WTC11 (cell line): ENCODE measurements at regions not wholly inside any gene's neighbourhood (a gene's known extent, or its start where the extent isn't known, plus 50 kb on each side); places are given as distances from the start of the nearest gene placed in this dataset.

ENCODE experiments used
- ATAC-seq: fragments of 200-7000 bp; cut with Tn5 transposase; 2 replicates; pipeline ENCODE4 v1.10.0; 2021; ENCODE audit warnings: mild to moderate bottlenecking, moderate library complexity
- CTCF ChIA-PET: fragments of 300-600 bp; sonication (Branson Sonifier 250); formaldehyde crosslinking; loops from one replicate; lab custom pipeline; 2021; ENCODE audit warnings: antibody characterized with exemption; lab: Charles Lee
- POLR2A ChIA-PET: fragments of 350-600 bp; sonication (Branson Sonifier 250); formaldehyde crosslinking; loops from one replicate; lab custom pipeline; 2021; ENCODE audit warnings: antibody characterized with exemption; lab: Charles Lee
- DNase-seq: peaks from one replicate; pipeline ENCODE4 v3.0.0; 2021; ENCODE audit warnings: low spot score
- H3K27ac Mint-ChIP-seq: 2 replicates; pipeline ENCODE4 v1.8.0; 2021; ENCODE audit warnings: mixed read lengths
- H3K27me3 Mint-ChIP-seq: 2 replicates; pipeline ENCODE4 v1.8.0; 2021; ENCODE audit warnings: low read depth, mild to moderate bottlenecking, moderate library complexity, mixed read lengths
- H3K36me3 Mint-ChIP-seq: 2 replicates; pipeline ENCODE4 v1.8.0; 2021; ENCODE audit warnings: mixed read lengths
- H3K4me1 Mint-ChIP-seq: 2 replicates; pipeline ENCODE4 v1.8.0; 2022; ENCODE audit warnings: mixed read lengths
- H3K4me3 Mint-ChIP-seq: 2 replicates; pipeline ENCODE4 v1.8.0; 2021; ENCODE audit warnings: mild to moderate bottlenecking, moderate library complexity, mixed read lengths
- H3K9me3 Mint-ChIP-seq: 2 replicates; pipeline ENCODE4 v1.8.0; 2021; ENCODE audit warnings: mixed read lengths
- ATF1 ChIP-seq: sonication (generic); formaldehyde crosslinking; IDR thresholded peaks from 2 replicates; pipeline ENCODE4 v1.8.1; 2023; ENCODE audit warnings: mild to moderate bottlenecking, moderate library complexity, missing genetic modification reagents
- ESRRA ChIP-seq: sonication (generic); formaldehyde crosslinking; IDR thresholded peaks from 2 replicates; pipeline ENCODE4 v1.8.1; 2022; ENCODE audit warnings: mild to moderate bottlenecking, missing genetic modification reagents, borderline replicate concordance
- FOXJ3 ChIP-seq: sonication (generic); formaldehyde crosslinking; IDR thresholded peaks from 2 replicates; pipeline ENCODE4 v1.9.0; 2021; ENCODE audit warnings: missing genetic modification reagents, mild to moderate bottlenecking, borderline replicate concordance
- GTF2I ChIP-seq: fragments of 250-450 bp; sonication (Bioruptor Pico); conservative IDR thresholded peaks from 2 replicates; pipeline ENCODE4 v1.4.0; 2021; ENCODE audit warnings: mild to moderate bottlenecking
- NFATC4 ChIP-seq: fragments of 250-450 bp; sonication (Bioruptor Pico); IDR thresholded peaks from 2 replicates; pipeline ENCODE4 v1.9.0; 2021; ENCODE audit warnings: mild to moderate bottlenecking
- NFE2L1 ChIP-seq: sonication (generic); formaldehyde crosslinking; IDR thresholded peaks from 2 replicates; pipeline ENCODE4 v1.8.1; 2023; ENCODE audit warnings: missing genetic modification reagents
- NR1H2 ChIP-seq: sonication (generic); formaldehyde crosslinking; IDR thresholded peaks from 2 replicates; pipeline ENCODE4 v1.9.0; 2021; ENCODE audit warnings: mild to moderate bottlenecking, moderate library complexity, missing genetic modification reagents
- NR3C1 ChIP-seq: sonication (generic); formaldehyde crosslinking; conservative IDR thresholded peaks from 2 replicates; pipeline ENCODE4 v1.8.1; 2023; ENCODE audit warnings: low read depth, mild to moderate bottlenecking, missing genetic modification reagents
- SOX15 ChIP-seq: fragments of 250-450 bp; sonication (Bioruptor Pico); IDR thresholded peaks from 2 replicates; pipeline ENCODE4 v1.9.0; 2021; ENCODE audit warnings: mild to moderate bottlenecking
- SP1 ChIP-seq: sonication (generic); formaldehyde crosslinking; conservative IDR thresholded peaks from 2 replicates; pipeline ENCODE4 v1.8.1; 2022; ENCODE audit warnings: missing genetic modification reagents
- TCF7 ChIP-seq: sonication (generic); formaldehyde crosslinking; IDR thresholded peaks from 2 replicates; pipeline ENCODE4 v1.8.0; 2022; ENCODE audit warnings: mild to moderate bottlenecking, low read depth, missing genetic modification reagents, moderate library complexity
- TEAD1 ChIP-seq: sonication (generic); formaldehyde crosslinking; IDR thresholded peaks from 2 replicates; pipeline ENCODE4 v1.8.0; 2022; ENCODE audit warnings: mild to moderate bottlenecking, missing genetic modification reagents
- ZNF121 ChIP-seq: sonication (generic); formaldehyde crosslinking; IDR thresholded peaks from 2 replicates; pipeline ENCODE4 v1.8.0; 2023; ENCODE audit warnings: missing genetic modification reagents
- ZNF138 ChIP-seq: sonication (generic); formaldehyde crosslinking; conservative IDR thresholded peaks from 2 replicates; pipeline ENCODE4 v1.8.1; 2022; ENCODE audit warnings: mild to moderate bottlenecking, moderate library complexity, missing genetic modification reagents
- ZNF219 ChIP-seq: sonication (generic); formaldehyde crosslinking; IDR thresholded peaks from 2 replicates; pipeline ENCODE4 v1.8.0; 2023; ENCODE audit warnings: missing genetic modification reagents, mild to moderate bottlenecking, borderline replicate concordance
- ZNF423 ChIP-seq: fragments of 250-450 bp; sonication (Bioruptor Pico); IDR thresholded peaks from 2 replicates; pipeline ENCODE4 v2.1.2; 2022; ENCODE audit warnings: mild to moderate bottlenecking, moderate library complexity
- TF ChIP-seq, protein P1 (sequence below): fragments of 250-450 bp; sonication (Bioruptor Pico); IDR thresholded peaks from 2 replicates; pipeline ENCODE4 v1.9.0; 2021; ENCODE audit warnings: mild to moderate bottlenecking
- TF ChIP-seq, protein P2 (sequence below): sonication (generic); formaldehyde crosslinking; conservative IDR thresholded peaks from 2 replicates; pipeline ENCODE4 v1.8.1; 2022; ENCODE audit warnings: mild to moderate bottlenecking, missing genetic modification reagents
- TF ChIP-seq, protein P3 (sequence below): sonication (generic); formaldehyde crosslinking; IDR thresholded peaks from 2 replicates; pipeline ENCODE4 v1.8.1; 2023; ENCODE audit warnings: mild to moderate bottlenecking, missing genetic modification reagents
- TF ChIP-seq, protein P4 (sequence below): fragments of 250-450 bp; sonication (Bioruptor Pico); IDR thresholded peaks from 2 replicates; pipeline ENCODE4 v1.8.0; 2021; ENCODE audit warnings: mild to moderate bottlenecking
- TF ChIP-seq, protein P5 (sequence below): fragments of 200-600 bp; IDR thresholded peaks from 2 replicates; pipeline ENCODE4 v1.8.0; 2022; ENCODE audit warnings: antibody characterized with exemption
- TF ChIP-seq, protein P6 (sequence below): sonication (generic); formaldehyde crosslinking; IDR thresholded peaks from 2 replicates; pipeline ENCODE4 v1.8.0; 2022; ENCODE audit warnings: mild to moderate bottlenecking, missing genetic modification reagents
- TF ChIP-seq, protein P7 (sequence below): sonication (generic); formaldehyde crosslinking; IDR thresholded peaks from 2 replicates; pipeline ENCODE4 v1.8.0; 2023; ENCODE audit warnings: missing genetic modification reagents
- TF ChIP-seq, protein P8 (sequence below): sonication (generic); formaldehyde crosslinking; IDR thresholded peaks from 2 replicates; pipeline ENCODE4 v1.8.1; 2023; ENCODE audit warnings: mild to moderate bottlenecking, missing genetic modification reagents, moderate library complexity
- TF ChIP-seq, protein P9 (sequence below): sonication (generic); formaldehyde crosslinking; IDR thresholded peaks from 2 replicates; pipeline ENCODE4 v1.8.0; 2022; ENCODE audit warnings: mild to moderate bottlenecking, missing genetic modification reagents

DNA sequence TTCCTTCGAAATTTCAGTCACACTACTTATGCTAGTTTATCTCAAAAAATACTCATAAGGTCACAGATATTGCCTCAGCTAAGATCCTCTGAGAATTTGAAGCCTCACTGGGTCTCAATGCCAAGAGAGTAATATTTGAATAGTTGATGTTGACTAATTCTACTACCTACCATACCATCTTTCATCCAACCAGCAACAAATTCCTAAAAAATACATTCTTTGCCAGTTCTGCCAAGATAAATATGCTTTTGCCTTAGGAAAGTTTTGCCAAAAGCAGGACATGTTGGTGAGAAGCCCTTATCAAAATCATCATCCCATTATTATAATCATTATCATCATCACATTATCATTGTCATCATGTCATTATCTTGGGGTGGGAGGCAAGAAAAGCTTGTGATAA, 544.6 kb upstream of the ZEB2 start (continued):
- TF ChIP-seq, protein P1, sequence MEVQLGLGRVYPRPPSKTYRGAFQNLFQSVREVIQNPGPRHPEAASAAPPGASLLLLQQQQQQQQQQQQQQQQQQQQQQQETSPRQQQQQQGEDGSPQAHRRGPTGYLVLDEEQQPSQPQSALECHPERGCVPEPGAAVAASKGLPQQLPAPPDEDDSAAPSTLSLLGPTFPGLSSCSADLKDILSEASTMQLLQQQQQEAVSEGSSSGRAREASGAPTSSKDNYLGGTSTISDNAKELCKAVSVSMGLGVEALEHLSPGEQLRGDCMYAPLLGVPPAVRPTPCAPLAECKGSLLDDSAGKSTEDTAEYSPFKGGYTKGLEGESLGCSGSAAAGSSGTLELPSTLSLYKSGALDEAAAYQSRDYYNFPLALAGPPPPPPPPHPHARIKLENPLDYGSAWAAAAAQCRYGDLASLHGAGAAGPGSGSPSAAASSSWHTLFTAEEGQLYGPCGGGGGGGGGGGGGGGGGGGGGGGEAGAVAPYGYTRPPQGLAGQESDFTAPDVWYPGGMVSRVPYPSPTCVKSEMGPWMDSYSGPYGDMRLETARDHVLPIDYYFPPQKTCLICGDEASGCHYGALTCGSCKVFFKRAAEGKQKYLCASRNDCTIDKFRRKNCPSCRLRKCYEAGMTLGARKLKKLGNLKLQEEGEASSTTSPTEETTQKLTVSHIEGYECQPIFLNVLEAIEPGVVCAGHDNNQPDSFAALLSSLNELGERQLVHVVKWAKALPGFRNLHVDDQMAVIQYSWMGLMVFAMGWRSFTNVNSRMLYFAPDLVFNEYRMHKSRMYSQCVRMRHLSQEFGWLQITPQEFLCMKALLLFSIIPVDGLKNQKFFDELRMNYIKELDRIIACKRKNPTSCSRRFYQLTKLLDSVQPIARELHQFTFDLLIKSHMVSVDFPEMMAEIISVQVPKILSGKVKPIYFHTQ (CRISPR knock-in tag) = no peak
- no peak for TF ChIP-seq NFE2L1
- no peak for TF ChIP-seq NR3C1 (CRISPR knock-in tag)
- TF ChIP-seq ZNF219 (CRISPR knock-in tag) = no peak
- no peak for TF ChIP-seq ZNF138 (CRISPR knock-in tag)
- TF ChIP-seq, protein P2, sequence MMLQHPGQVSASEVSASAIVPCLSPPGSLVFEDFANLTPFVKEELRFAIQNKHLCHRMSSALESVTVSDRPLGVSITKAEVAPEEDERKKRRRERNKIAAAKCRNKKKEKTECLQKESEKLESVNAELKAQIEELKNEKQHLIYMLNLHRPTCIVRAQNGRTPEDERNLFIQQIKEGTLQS (CRISPR knock-in tag) = no peak

DNA sequence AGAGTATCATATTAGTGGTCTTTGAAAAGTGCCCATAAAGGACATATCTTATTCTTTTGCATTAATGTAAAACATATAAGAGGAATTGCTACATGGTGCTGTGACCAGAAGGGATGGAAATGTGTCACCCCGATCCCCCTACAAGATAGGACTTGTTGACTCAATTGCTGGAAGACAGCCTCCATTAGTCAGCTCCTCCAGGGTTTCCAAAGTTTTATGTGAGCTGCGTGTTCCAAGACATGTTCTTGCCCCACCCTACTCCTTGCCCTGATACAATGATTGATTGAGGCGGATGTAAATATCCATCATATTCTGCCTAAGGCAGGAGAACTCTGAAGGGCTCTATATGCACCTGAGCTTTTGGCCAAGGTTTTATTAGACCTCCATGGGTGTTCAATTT, 541.0 kb upstream of the ZEB2 start:
- Mint-ChIP-seq H3K36me3 (no peaks in the 10 kb centered on the region), H3K27ac (no peak overlapping the region), H3K9me3 (no peaks in the 10 kb centered on the region), H3K27me3 (no peaks in the 10 kb centered on the region), H3K4me1 (peaks cover 14% of the 10 kb centered on the region), H3K4me3 (no peak overlapping the region)
- POLR2A ChIA-PET = no interaction called here
- TF ChIP-seq TEAD1 (no peak), TCF7 (CRISPR knock-in tag) (no peak), GTF2I (CRISPR knock-in tag) (no peak)
- TF ChIP-seq, protein P3, sequence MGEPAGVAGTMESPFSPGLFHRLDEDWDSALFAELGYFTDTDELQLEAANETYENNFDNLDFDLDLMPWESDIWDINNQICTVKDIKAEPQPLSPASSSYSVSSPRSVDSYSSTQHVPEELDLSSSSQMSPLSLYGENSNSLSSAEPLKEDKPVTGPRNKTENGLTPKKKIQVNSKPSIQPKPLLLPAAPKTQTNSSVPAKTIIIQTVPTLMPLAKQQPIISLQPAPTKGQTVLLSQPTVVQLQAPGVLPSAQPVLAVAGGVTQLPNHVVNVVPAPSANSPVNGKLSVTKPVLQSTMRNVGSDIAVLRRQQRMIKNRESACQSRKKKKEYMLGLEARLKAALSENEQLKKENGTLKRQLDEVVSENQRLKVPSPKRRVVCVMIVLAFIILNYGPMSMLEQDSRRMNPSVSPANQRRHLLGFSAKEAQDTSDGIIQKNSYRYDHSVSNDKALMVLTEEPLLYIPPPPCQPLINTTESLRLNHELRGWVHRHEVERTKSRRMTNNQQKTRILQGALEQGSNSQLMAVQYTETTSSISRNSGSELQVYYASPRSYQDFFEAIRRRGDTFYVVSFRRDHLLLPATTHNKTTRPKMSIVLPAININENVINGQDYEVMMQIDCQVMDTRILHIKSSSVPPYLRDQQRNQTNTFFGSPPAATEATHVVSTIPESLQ (CRISPR knock-in tag) = no peak
- TF ChIP-seq, protein P4, sequence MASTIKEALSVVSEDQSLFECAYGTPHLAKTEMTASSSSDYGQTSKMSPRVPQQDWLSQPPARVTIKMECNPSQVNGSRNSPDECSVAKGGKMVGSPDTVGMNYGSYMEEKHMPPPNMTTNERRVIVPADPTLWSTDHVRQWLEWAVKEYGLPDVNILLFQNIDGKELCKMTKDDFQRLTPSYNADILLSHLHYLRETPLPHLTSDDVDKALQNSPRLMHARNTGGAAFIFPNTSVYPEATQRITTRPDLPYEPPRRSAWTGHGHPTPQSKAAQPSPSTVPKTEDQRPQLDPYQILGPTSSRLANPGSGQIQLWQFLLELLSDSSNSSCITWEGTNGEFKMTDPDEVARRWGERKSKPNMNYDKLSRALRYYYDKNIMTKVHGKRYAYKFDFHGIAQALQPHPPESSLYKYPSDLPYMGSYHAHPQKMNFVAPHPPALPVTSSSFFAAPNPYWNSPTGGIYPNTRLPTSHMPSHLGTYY = no peak
- TF ChIP-seq, protein P5, sequence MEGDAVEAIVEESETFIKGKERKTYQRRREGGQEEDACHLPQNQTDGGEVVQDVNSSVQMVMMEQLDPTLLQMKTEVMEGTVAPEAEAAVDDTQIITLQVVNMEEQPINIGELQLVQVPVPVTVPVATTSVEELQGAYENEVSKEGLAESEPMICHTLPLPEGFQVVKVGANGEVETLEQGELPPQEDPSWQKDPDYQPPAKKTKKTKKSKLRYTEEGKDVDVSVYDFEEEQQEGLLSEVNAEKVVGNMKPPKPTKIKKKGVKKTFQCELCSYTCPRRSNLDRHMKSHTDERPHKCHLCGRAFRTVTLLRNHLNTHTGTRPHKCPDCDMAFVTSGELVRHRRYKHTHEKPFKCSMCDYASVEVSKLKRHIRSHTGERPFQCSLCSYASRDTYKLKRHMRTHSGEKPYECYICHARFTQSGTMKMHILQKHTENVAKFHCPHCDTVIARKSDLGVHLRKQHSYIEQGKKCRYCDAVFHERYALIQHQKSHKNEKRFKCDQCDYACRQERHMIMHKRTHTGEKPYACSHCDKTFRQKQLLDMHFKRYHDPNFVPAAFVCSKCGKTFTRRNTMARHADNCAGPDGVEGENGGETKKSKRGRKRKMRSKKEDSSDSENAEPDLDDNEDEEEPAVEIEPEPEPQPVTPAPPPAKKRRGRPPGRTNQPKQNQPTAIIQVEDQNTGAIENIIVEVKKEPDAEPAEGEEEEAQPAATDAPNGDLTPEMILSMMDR = no peak
- no peak for DNase-seq
- no peak for ATAC-seq
- CTCF ChIA-PET = no interaction called here

DNA sequence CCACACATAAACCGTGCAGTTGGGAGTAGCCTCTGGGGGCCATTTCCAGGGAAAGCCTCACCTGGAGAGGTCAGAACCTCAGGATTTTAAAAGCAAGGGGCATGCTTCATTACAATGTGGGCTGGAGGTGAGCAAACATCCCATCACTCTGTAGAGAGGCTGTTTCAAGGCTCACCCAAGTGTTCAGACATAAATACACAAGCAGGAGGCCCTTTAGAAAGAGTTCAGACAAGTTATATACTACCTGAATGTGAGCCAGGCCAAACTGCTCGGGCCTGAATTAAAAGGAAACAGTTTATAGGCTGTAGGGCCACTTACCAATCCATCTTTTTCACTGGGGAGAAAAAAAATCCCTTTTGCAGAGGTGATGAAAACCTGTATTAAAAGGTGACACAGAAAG, 540.0 kb upstream of the ZEB2 start:
- Mint-ChIP-seq H3K36me3 (no peaks in the 10 kb centered on the region), H3K27me3 (no peaks in the 10 kb centered on the region), H3K9me3 (no peaks in the 10 kb centered on the region), H3K27ac (no peak overlapping the region), H3K4me1 (peaks cover 11% of the 10 kb centered on the region), H3K4me3 (no peak overlapping the region)
- ATAC-seq (no peak), DNase-seq (no peak)
- CTCF ChIA-PET = no interaction called here
- POLR2A ChIA-PET = no interaction called here
- no peak for TF ChIP-seq ZNF121
- no peak for TF ChIP-seq FOXJ3
- no peak for TF ChIP-seq ESRRA (CRISPR knock-in tag)
- no peak for TF ChIP-seq ATF1 (CRISPR knock-in tag)
- no peak for TF ChIP-seq SOX15 (CRISPR knock-in tag)
- no peak for TF ChIP-seq NR3C1 (CRISPR knock-in tag)
- TF ChIP-seq NR1H2 (CRISPR knock-in tag) = no peak
- no peak for TF ChIP-seq NFATC4
- no peak for TF ChIP-seq TCF7 (CRISPR knock-in tag)
- TF ChIP-seq, protein P6, sequence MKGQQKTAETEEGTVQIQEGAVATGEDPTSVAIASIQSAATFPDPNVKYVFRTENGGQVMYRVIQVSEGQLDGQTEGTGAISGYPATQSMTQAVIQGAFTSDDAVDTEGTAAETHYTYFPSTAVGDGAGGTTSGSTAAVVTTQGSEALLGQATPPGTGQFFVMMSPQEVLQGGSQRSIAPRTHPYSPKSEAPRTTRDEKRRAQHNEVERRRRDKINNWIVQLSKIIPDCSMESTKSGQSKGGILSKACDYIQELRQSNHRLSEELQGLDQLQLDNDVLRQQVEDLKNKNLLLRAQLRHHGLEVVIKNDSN (CRISPR knock-in tag) = no peak
- TF ChIP-seq SP1 (CRISPR knock-in tag) = no peak
- TF ChIP-seq, protein P7, sequence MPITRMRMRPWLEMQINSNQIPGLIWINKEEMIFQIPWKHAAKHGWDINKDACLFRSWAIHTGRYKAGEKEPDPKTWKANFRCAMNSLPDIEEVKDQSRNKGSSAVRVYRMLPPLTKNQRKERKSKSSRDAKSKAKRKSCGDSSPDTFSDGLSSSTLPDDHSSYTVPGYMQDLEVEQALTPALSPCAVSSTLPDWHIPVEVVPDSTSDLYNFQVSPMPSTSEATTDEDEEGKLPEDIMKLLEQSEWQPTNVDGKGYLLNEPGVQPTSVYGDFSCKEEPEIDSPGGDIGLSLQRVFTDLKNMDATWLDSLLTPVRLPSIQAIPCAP (CRISPR knock-in tag) = no peak
- no peak for TF ChIP-seq ZNF423 (CRISPR knock-in tag)
- TF ChIP-seq, protein P8, sequence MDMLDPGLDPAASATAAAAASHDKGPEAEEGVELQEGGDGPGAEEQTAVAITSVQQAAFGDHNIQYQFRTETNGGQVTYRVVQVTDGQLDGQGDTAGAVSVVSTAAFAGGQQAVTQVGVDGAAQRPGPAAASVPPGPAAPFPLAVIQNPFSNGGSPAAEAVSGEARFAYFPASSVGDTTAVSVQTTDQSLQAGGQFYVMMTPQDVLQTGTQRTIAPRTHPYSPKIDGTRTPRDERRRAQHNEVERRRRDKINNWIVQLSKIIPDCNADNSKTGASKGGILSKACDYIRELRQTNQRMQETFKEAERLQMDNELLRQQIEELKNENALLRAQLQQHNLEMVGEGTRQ (CRISPR knock-in tag) = no peak
- TF ChIP-seq, protein P9, sequence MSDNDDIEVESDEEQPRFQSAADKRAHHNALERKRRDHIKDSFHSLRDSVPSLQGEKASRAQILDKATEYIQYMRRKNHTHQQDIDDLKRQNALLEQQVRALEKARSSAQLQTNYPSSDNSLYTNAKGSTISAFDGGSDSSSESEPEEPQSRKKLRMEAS (CRISPR knock-in tag) = no peak
